Panc1 (cell line): ENCODE measurements at regions not wholly inside any gene's neighbourhood (a gene's known extent, or its start where the extent isn't known, plus 50 kb on each side); places are given as distances from the start of the nearest gene placed in this dataset.

Source experiments
- CTCF ChIP-seq: fragments of 450-650 bp; IDR thresholded peaks from 2 replicates; pipeline ENCODE4 v1.5.1; 2017; ENCODE audit warnings: mild to moderate bottlenecking
- POLR2AphosphoS5 ChIP-seq: IDR thresholded peaks from 2 replicates; pipeline ENCODE4 v1.6.1; 2012; ENCODE audit warnings: mild to moderate bottlenecking, low read depth, low read length, moderate library complexity

GRCh38 chr7:124462249-124462648 lies 303.3 kb downstream of the GPR37 start:
- TF ChIP-seq CTCF, result no peak
- TF ChIP-seq POLR2AphosphoS5, result no peak
